Aorta (tissue), 5 donors: ENCODE measurements at regions not wholly inside any gene's neighbourhood (a gene's known extent, or its start where the extent isn't known, plus 50 kb on each side); places are given as distances from the start of the nearest gene placed in this dataset.

Experiments used
- ATAC-seq: fragments of 200-7000 bp; cut with Tn5 transposase; one replicate; pipeline ENCODE4 v1.9.1; 2022; ENCODE audit warnings: moderate library complexity; ENCODE audit not compliant: low FRiP score
- DNase-seq, 2 donors: peaks; one replicate each; pipeline ENCODE4 v3.0.0-alpha.2; 2020
- H3K27ac ChIP-seq, 2 donors: one replicate each; pipeline ENCODE4 v1.5.1; 2013; ENCODE audit warnings: low read length in 2 of 2, mild to moderate bottlenecking in 2 of 2, moderate library complexity in 2 of 2, control low read depth in 1 of 2, inconsistent platforms in 1 of 2, low read depth in 1 of 2
- H3K27me3 ChIP-seq, 2 donors: one replicate each; pipeline ENCODE4 v1.6.1; 2013; ENCODE audit warnings: control low read depth in 1 of 2, low read length in 1 of 2, mild to moderate bottlenecking in 1 of 2, moderate library complexity in 1 of 2; ENCODE audit not compliant: insufficient read depth in 2 of 2, control insufficient read depth in 1 of 2
- H3K36me3 ChIP-seq, 2 donors: one replicate each; pipeline ENCODE4 v1.6.1; 2013; ENCODE audit warnings: control low read depth in 1 of 2, low read length in 1 of 2, mild to moderate bottlenecking in 1 of 2; ENCODE audit not compliant: insufficient read depth in 2 of 2, control insufficient read depth in 1 of 2
- H3K4me1 ChIP-seq, 2 donors: one replicate each; pipeline ENCODE4 v1.6.1; 2013; ENCODE audit warnings: low read length in 2 of 2, control low read depth in 1 of 2, mild to moderate bottlenecking in 1 of 2, moderate library complexity in 1 of 2; ENCODE audit not compliant: insufficient read depth in 2 of 2, control insufficient read depth in 1 of 2
- H3K4me3 ChIP-seq, 2 donors: one replicate each; pipeline ENCODE4 v1.5.1; 2013; ENCODE audit warnings: low read length in 2 of 2, control low read depth in 1 of 2, mild to moderate bottlenecking in 1 of 2
- H3K9me3 ChIP-seq: one replicate; pipeline ENCODE4 v1.6.1; 2013; ENCODE audit warnings: mild to moderate bottlenecking, low read length; ENCODE audit not compliant: control insufficient read depth
- WGBS, 2 donors: extraction: QIAGEN DNeasy Blood & Tissue Kit; methylation state at CpG; one replicate each; pipeline ENCODE4 v1.1.7; 2013; 5-methylcytosine and 5-hydroxymethylcytosine counted together
- intact Hi-C, 2 donors: fragments of 100-400 bp; cut with DNase I; formaldehyde crosslinking; loops; one replicate each; pipeline versions ENCODE4 v1.14.2 to v1.15.0; 2022
- donor health status: healthy with polysubstance abuse.
- donor health status: Bipolar disorder and iron deficiency.
- donor health status: DM: no; HTN: no; CAD: no.
- donor health status: DM: no; HTN: no; CAD: no.
- donor health status: DM: yes; HTN: yes; CAD: no.

DNA sequence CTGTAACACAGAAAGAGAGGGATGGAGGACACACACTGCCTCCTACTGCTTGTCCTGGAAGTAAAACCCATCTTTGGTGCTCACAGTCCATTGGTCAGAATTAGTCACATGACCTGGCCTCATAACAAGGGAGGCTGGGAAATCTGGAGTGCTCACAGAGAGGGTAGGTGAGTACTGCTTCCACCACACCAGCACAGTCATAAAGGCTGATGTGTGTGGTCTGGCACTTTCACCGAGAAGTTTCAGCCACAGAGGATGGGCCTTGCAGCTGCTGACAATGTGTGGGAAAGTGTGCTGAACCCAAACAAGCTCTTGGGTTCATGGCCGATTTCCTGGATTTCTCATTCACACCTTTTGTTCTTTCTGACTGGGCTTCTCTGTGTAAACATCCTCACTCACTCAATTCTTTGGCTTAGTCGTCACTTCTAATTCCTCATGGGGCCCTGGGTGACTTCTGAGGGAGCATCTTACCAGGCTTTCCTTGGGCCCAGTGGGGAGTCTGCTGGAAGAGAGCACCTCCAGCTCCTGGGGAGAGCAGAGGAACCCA lies 100.7 kb downstream of the ASB7 start:
- no peak overlapping the region for H3K4me3 ChIP-seq
- 66 to 79% methylated on average over 3 of the region's 3 CpGs for WGBS, 2 donors
- no peak for ATAC-seq
- H3K9me3 ChIP-seq: peaks cover 3% of the 10 kb centered on the region
- H3K27ac ChIP-seq: no peak overlapping the region
- no peaks in the 10 kb centered on the region for H3K4me1 ChIP-seq
- H3K27me3 ChIP-seq: no peaks in the 10 kb centered on the region
- H3K36me3 ChIP-seq: peaks cover 0 to 2% of the 10 kb centered on the region in 2 donors
- DNase-seq: peak in 1 of 2 donors; percentile 20
- intact Hi-C loops: no loop called here

GRCh38 chr15:100703671-100704070 lies 101.3 kb downstream of the ASB7 start:
- no peak overlapping the region for H3K4me3 ChIP-seq
- intact Hi-C loops: no loop called here
- peaks cover 0 to 2% of the 10 kb centered on the region in 2 donors for H3K36me3 ChIP-seq
- H3K27me3 ChIP-seq: no peaks in the 10 kb centered on the region
- DNase-seq (peak in 1 of 2 donors; percentile 42), ATAC-seq (no peak)
- no peak overlapping the region for H3K27ac ChIP-seq
- no peaks in the 10 kb centered on the region for H3K4me1 ChIP-seq
- peaks cover 3% of the 10 kb centered on the region for H3K9me3 ChIP-seq
- 92 to 94% methylated on average over 10 of the region's 10 CpGs for WGBS, 2 donors

DNA sequence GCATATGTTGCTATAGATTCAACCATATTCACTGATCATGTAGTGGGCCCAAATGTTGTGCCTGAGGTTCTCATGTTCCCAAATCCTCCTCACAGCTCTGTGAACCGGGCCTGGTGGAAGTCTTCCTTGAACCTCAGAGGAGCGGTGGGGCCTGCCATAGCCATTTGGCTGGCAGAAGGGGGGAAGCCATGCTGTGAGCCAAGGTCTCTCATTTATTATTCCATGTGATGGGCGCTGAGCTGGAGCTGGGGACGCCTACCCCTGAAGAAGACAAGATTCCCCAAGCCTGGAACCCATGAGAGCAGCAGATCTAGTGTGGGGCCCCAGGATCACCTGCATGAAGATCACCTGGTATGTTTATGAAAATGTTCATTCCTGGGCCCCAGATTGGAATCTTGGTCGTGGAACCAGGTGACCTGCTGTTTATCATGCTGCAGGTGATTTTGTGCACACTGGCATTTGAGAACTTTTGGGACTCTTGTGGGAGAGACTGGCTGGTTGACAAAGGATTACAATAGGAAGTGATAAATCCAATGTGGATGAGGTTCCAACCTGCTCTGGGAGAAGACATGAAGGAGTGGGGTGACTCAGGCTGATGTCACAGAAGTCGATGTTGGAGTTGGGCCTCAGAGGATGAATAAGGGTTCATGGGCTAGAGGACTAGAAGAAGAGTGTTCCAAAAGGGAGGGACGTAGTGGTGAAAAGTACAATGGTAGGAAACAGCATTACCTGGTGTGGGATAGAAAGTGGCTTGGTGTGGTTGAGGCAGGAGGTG lies 102.1 kb downstream of the ASB7 start:
- Histone ChIP-seq H3K27me3 (no peaks in the 10 kb centered on the region), H3K4me3 (no peak overlapping the region), H3K9me3 (peaks cover 3% of the 10 kb centered on the region), H3K27ac (no peak overlapping the region), H3K36me3 (peaks cover 0 to 2% of the 10 kb centered on the region in 2 donors), H3K4me1 (no peaks in the 10 kb centered on the region)
- ATAC-seq: no peak
- WGBS, 2 donors: 86 to 94% methylated on average over 7 of the region's 7 CpGs
- intact Hi-C loops: no loop called here
- DNase-seq: peak in 1 of 2 donors; percentile 19

DNA sequence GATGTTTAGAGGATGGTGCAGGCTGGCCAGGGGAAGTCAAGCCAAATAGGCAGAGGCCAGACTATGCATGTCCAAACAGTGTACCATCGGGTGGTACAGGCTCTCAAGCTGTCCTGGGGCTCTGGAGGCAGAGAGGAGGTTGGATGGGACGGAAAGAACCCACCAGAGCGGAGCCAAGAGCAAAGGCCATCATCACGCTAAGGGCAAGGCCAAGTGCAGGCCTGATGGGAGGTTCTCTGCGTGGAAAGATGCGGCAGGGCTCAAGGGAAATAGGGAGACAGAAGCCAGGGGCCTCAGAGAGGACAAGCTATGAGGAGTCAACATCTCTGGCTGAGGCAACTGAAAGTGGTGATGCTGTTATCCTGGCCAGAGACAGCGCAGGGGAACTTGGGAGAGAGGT lies 102.7 kb downstream of the ASB7 start:
- Histone ChIP-seq H3K36me3 (peaks cover 0 to 2% of the 10 kb centered on the region in 2 donors), H3K9me3 (peaks cover 3% of the 10 kb centered on the region), H3K27ac (no peak overlapping the region), H3K4me3 (no peak overlapping the region), H3K27me3 (no peaks in the 10 kb centered on the region), H3K4me1 (no peaks in the 10 kb centered on the region)
- 94 to 96% methylated on average over 7 of the region's 7 CpGs for WGBS, 2 donors
- ATAC-seq (no peak), DNase-seq (peak in 1 of 2 donors; percentile 42)
- intact Hi-C loops: no loop called here

- WGBS, 2 donors: 93 to 94% methylated on average over 11 of the region's 11 CpGs
- no peak for ATAC-seq
Observed at GRCh38 chr15:100705841-100706240, 103.5 kb downstream of the ASB7 start.

GRCh38 chr15:100707229-100707628 lies 104.8 kb downstream of the ASB7 start:
- peaks cover 3% of the 10 kb centered on the region for H3K9me3 ChIP-seq
- no peaks in the 10 kb centered on the region for H3K4me1 ChIP-seq
- 64 to 65% methylated on average over 4 of the region's 4 CpGs for WGBS, 2 donors
- no peak for DNase-seq
- intact Hi-C loops: no loop called here
- H3K27me3 ChIP-seq: no peaks in the 10 kb centered on the region
- H3K27ac ChIP-seq: no peak overlapping the region
- H3K36me3 ChIP-seq: peaks cover 0 to 2% of the 10 kb centered on the region in 2 donors
- H3K4me3 ChIP-seq: no peak overlapping the region
- ATAC-seq: no peak

More at GRCh38 chr15:100705841-100706240, 103.5 kb downstream of the ASB7 start:
- H3K9me3 ChIP-seq: peaks cover 3% of the 10 kb centered on the region
- DNase-seq: peak in 1 of 2 donors; percentile 44
- no peak overlapping the region for H3K4me3 ChIP-seq
- intact Hi-C loops: no loop called here
- peaks cover 0 to 2% of the 10 kb centered on the region in 2 donors for H3K36me3 ChIP-seq
- H3K4me1 ChIP-seq: no peaks in the 10 kb centered on the region
- H3K27ac ChIP-seq: no peak overlapping the region
- H3K27me3 ChIP-seq: no peaks in the 10 kb centered on the region

- H3K36me3 ChIP-seq: no peaks in the 10 kb centered on the region
- intact Hi-C loops: no loop called here
- H3K4me3 ChIP-seq: no peak overlapping the region
- H3K4me1 ChIP-seq: no peaks in the 10 kb centered on the region
- 92% methylated on average over 3 of the region's 3 CpGs for WGBS, 2 donors
- no peaks in the 10 kb centered on the region for H3K27me3 ChIP-seq
- no peak for ATAC-seq
- H3K9me3 ChIP-seq: no peaks in the 10 kb centered on the region
- DNase-seq: peak in 1 of 2 donors; percentile 52
- H3K27ac ChIP-seq: no peak overlapping the region
Observed at GRCh38 chr15:100708916-100709315, 106.5 kb downstream of the ASB7 start.

- DNase-seq (no peak), ATAC-seq (no peak)
- H3K27ac ChIP-seq: no peak overlapping the region
- H3K4me3 ChIP-seq: no peak overlapping the region
- H3K4me1 ChIP-seq: no peaks in the 10 kb centered on the region
- WGBS, 2 donors: 46 to 52% methylated on average over 2 of the region's 2 CpGs
- intact Hi-C loops: no loop called here
- no peaks in the 10 kb centered on the region for H3K27me3 ChIP-seq
- H3K36me3 ChIP-seq: no peaks in the 10 kb centered on the region
- H3K9me3 ChIP-seq: no peaks in the 10 kb centered on the region
Observed at GRCh38 chr15:100710222-100710621, 107.8 kb downstream of the ASB7 start.
